ENCODE measurements at regions not wholly inside any gene's neighbourhood (a gene's known extent, or its start where the extent isn't known, plus 50 kb on each side); places are given as distances from the start of the nearest gene placed in this dataset.

- TF ChIP-seq ZNF425 (CRISPR knock-in tag; conservative IDR thresholded peaks at IDR 0.05) (no peak), JAZF1 (CRISPR knock-in tag; IDR thresholded peaks at IDR 0.05) (no peak), ZNF121 (CRISPR knock-in tag; IDR thresholded peaks at IDR 0.05) (no peak), ZNF532 (CRISPR knock-in tag; IDR thresholded peaks at IDR 0.05; ENCODE audit: borderline replicate concordance) (no peak)
These were observed 153.0 kb downstream of the SMAD6 start (continued) for GRCh38 chr15:66855041-66855440.

- H3K27ac Mint-ChIP-seq = no peak overlapping the region
- ATAC-seq = no peak
- TF ChIP-seq ATF1 (CRISPR knock-in tag; IDR thresholded peaks at IDR 0.05) (no peak), E2F4 (CRISPR knock-in tag; IDR thresholded peaks at IDR 0.05; ENCODE audit: borderline replicate concordance, low read depth) (no peak)
- peaks cover 16% of the 10 kb centered on the region for H3K4me1 Mint-ChIP-seq
- H3K27me3 Mint-ChIP-seq (ENCODE audit: low read depth) = peaks cover 6% of the 10 kb centered on the region
- H3K9me3 Mint-ChIP-seq = no peaks in the 10 kb centered on the region
- DNase-seq (ENCODE audit: low spot score) = no peak
- POLR2A ChIA-PET = no interaction called here
- H3K36me3 Mint-ChIP-seq = no peaks in the 10 kb centered on the region
- H3K4me3 Mint-ChIP-seq = no peak overlapping the region
- CTCF ChIA-PET = interaction anchor here (1.1 kb wide), 1 partner anchor 69 kb away, joined by 3 read pairs; no protein-coding TSS in a partner anchor
These were observed 155.7 kb downstream of the SMAD6 start for GRCh38 chr15:66857694-66858093.

GRCh38 chr15:66858423-66859207 is 156.6 kb downstream of the SMAD6 start:
- no peak overlapping the region for H3K27ac Mint-ChIP-seq
- CTCF ChIA-PET = interaction anchor here (0.7 to 2.2 kb wide), 4 partner anchors 16 to 70 kb away, joined by 3 to 7 read pairs (median 3); no protein-coding TSS in a partner anchor
- no peaks in the 10 kb centered on the region for H3K27me3 Mint-ChIP-seq (ENCODE audit: low read depth)
- H3K36me3 Mint-ChIP-seq = no peaks in the 10 kb centered on the region
- H3K9me3 Mint-ChIP-seq = no peaks in the 10 kb centered on the region
- DNase-seq (ENCODE audit: low spot score) (no peak), ATAC-seq (no peak)
- peaks cover 15% of the 10 kb centered on the region for H3K4me1 Mint-ChIP-seq
- TF ChIP-seq ZNF532 (CRISPR knock-in tag; IDR thresholded peaks at IDR 0.05; ENCODE audit: borderline replicate concordance) (no peak), ZNF121 (CRISPR knock-in tag; IDR thresholded peaks at IDR 0.05) (0 out of 2 replicates have a peak, but pooled peaks have one; percentile 4), NR2C2 (CRISPR knock-in tag; IDR thresholded peaks at IDR 0.05) (no peak)
- H3K4me3 Mint-ChIP-seq = no peak overlapping the region
- POLR2A ChIA-PET = no interaction called here
